ENCODE measurements at regions not wholly inside any gene's neighbourhood (a gene's known extent, or its start where the extent isn't known, plus 50 kb on each side); places are given as distances from the start of the nearest gene placed in this dataset.

- no peak for DNase-seq (ENCODE audit: low read depth)
- no peak overlapping the region for H3K4me3 ChIP-seq (ENCODE audit: low read depth, low read length)
- TF ChIP-seq CTCF (conservative IDR thresholded peaks at IDR 0.05; ENCODE audit: low read depth, low read length), result no peak
Measured at GRCh38 chrX:39104745-39105144, 303.5 kb downstream of the MID1IP1 start.

GRCh38 chrX:39112143-39112542 lies 310.9 kb downstream of the MID1IP1 start:
- TF ChIP-seq CTCF (conservative IDR thresholded peaks at IDR 0.05; ENCODE audit: low read depth, low read length), result no peak
- H3K4me3 ChIP-seq (ENCODE audit: low read depth, low read length), result no peak overlapping the region
- DNase-seq (ENCODE audit: low read depth), result no peak

GRCh38 chrX:39115166-39115565 lies 313.9 kb downstream of the MID1IP1 start:
- no peak overlapping the region for H3K4me3 ChIP-seq (ENCODE audit: low read depth, low read length)
- TF ChIP-seq CTCF (conservative IDR thresholded peaks at IDR 0.05; ENCODE audit: low read depth, low read length), result no peak
- DNase-seq (ENCODE audit: low read depth), result no peak

- H3K4me3 ChIP-seq (ENCODE audit: low read depth, low read length), result no peak overlapping the region
- no peak for TF ChIP-seq CTCF (conservative IDR thresholded peaks at IDR 0.05; ENCODE audit: low read depth, low read length)
- DNase-seq (ENCODE audit: low read depth), result no peak
Measured at GRCh38 chrX:39117101-39117500, 315.8 kb downstream of the MID1IP1 start.

- DNase-seq (ENCODE audit: low read depth), result no peak
- no peak for TF ChIP-seq CTCF (conservative IDR thresholded peaks at IDR 0.05; ENCODE audit: low read depth, low read length)
- no peak overlapping the region for H3K4me3 ChIP-seq (ENCODE audit: low read depth, low read length)
Measured at GRCh38 chrX:39121903-39122302, 320.6 kb downstream of the MID1IP1 start.

GRCh38 chrX:39125834-39126233 lies 324.6 kb downstream of the MID1IP1 start:
- H3K4me3 ChIP-seq (ENCODE audit: low read depth, low read length), result no peak overlapping the region
- no peak for TF ChIP-seq CTCF (conservative IDR thresholded peaks at IDR 0.05; ENCODE audit: low read depth, low read length)
- no peak for DNase-seq (ENCODE audit: low read depth)

- no peak for DNase-seq (ENCODE audit: low read depth)
- TF ChIP-seq CTCF (conservative IDR thresholded peaks at IDR 0.05; ENCODE audit: low read depth, low read length), result peak; percentile 47
- H3K4me3 ChIP-seq (ENCODE audit: low read depth, low read length), result no peak overlapping the region
Measured at GRCh38 chrX:39133971-39134370, 332.7 kb downstream of the MID1IP1 start.
